GM18519 (cell line): ENCODE measurements at regions not wholly inside any gene's neighbourhood (a gene's known extent, or its start where the extent isn't known, plus 50 kb on each side); places are given as distances from the start of the nearest gene placed in this dataset.

Experiments
- ATAC-seq: cut with Tn5 transposase; IDR thresholded peaks from one replicate; pipeline ENCODE4 v1.9.1; 2021; ENCODE audit warnings: mild to moderate bottlenecking, moderate library complexity; ENCODE audit not compliant: unreplicated experiment, low FRiP score

DNA sequence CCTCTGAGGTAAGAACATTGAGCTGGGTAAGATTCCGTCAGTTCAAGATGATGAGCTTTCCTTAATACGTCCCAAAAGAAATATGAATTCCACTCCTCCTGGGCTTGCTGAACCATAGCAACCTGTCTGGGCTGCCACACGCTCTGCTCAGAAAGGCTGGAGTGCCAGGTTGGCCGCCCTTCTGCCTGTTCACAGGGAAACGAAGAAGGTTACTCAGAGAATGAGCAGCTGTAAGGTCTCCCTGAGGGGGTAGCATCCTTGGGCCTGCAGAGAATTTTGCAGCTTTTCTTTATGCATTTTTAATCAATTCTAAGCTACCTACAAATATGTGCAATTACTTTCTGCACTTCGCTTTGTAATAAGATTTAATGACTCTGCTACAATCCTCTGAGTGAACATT is 130.7 kb upstream of the BACE2 start:
- ATAC-seq = no peak

DNA sequence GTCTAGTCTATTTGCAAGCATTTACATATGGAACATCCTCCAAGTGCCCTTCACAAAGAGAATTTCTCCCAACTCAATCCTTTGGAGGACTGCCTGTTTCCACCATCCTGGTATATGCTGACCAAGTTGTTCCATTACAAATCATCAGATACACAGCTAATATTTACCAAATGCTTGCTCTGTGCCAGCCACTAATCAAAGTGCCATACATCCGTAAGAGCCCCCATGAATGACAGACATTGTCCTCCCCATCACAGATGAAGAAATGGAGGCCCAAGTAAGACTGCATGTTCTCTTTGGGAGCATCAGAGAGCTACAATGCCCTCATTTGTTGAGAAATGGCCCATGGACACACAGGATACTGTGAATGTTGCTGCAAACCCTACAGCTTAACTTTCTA is 130.0 kb upstream of the BACE2 start:
- no peak for ATAC-seq

DNA sequence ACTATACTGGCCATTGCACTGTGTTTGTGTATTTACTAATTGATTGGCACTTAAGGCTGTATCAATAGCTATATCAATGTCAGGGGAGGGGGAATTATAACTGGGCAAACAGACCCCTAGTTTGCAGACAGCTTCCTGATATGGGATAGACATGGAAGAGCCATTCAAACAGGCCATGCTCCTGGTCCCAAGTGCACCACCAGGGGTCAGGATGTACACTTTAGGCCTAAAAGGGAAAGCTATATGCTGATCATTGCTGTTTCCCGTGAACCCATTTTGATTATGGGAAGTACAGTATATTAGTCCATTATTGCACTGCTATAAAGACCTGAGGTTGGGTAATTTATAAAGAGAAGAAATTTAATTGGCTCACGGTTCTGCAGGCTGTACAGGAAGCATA is 124.9 kb upstream of the BACE2 start:
- no peak for ATAC-seq

DNA sequence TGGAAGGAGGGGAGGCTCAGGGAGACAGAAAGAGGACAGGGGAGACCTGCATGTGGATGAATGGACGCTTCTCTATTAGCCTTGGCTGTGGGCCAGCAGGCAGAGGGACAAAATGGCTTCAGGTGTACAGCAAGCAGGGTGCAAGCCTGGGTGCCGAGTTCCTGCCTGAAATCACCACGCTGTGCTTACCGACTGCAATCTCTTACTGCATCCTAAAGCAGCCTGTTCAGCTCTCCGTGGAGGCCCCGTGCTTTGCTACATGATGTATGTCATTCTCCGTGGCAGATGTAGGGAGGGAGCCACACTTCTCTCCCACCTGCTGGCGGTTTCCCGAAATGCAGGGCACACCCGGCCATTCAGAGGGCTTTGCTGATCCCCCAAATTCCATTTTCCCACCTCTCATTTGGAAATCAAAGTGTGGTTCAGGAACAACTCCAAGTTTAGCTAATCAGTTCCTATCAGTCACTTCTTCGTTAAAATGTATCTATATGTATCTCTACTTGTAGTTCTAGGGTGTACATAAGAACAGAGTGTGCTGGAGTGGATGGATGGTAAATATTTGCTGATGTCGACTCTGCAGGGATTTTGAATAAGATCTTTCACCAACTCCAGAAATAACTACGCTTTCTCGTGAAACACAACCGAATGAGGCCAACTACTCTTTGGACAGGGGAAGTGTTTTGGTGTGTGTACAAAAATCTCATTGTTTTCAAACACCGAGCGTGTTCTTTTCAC is 122.3 kb upstream of the BACE2 start:
- ATAC-seq = no peak

DNA sequence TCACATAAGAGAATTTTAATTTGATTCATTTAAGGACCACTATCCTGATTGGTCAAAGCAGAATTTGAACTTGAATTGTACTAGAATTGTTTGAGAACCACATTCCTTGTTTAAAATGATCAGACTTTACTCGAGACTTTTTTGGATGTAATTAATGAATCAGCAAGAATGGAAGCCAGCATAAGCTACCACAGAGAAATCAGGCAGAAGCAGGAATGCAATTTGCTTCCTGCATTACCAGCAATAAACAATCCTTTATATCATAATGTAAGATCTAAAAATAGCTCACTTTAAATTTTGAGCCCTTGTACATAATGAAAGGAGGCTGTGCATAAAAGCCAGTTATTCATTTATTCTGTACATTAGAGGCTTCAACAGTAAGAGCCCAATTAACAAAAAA is 119.8 kb upstream of the BACE2 start:
- ATAC-seq = no peak

DNA sequence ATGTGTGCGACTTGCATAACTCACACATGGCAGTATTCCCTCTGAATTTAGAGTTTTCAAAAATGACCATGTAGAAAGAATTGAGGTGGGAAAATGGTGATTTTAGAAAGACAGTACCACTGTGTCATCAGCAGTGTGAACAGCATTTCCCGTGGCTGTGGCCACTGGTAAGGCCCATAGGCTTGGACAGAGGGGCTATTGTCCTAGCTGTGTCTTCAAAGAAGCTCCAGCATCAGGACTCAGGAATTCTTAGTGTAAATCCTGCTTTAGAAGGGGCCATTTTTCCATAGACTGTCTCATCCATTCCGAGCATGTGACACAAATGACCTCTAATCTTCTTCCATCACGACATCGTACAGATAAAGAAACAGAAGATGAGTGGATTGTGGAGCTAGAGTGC is 119.3 kb upstream of the BACE2 start:
- ATAC-seq = no peak

DNA sequence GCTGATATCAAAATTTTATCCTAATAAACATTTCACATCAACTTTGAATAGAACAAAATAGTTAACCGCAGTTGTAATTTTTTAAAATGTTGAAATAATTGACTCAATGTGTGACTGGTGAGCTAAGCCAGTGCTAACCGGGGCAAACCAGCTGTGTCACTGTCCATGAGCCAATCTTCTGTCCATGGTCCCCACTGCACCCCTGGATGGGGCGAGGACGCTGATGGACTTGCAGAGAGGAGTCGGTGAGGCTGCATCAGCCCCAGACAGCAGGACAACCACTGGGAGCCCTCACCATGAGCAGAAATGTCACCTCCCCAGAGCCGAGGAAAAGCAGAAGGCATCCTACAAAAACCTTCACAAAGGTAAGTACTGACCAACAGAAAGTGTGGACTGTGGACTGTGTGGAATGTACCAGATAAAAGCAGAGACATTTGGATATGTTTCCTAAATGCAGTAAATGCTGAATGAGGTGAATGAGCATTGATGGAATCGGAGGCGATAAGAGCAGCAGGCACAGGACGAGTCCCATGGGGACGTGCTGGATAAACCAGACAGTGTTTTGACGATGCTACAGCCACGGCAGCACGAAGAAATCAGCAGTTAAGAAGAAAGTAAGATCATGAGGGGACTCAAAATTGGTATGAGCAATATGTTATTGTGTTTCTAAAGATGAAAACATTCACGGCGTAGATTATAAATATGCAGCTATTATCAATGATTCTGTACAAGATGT is 115.0 kb upstream of the BACE2 start:
- ATAC-seq = no peak

DNA sequence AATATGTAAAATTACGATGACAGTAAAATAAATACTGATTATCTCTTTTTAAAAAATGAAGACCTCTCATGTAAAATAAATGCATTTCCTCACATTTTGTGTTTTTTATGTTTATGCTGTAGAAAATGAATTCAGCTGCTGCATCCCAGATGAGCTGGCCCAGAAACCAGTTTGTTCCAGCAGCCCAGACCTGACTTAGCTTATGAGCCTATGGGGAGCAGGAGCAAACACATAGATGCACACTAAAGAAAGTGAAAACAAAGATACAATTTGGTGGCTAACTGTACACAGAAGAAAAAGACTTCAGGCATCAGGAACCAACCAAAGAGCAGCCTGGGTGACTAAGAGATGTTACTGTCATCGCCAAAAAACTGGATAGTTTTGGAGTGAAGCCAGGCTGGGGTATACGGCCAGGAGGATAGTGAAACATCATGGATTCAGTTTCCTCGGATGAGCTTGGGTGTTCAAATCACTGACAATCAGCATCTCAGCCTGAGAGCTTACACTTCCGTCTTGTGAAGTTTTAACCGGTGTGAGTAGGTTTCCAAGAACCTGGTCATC is 113.9 kb upstream of the BACE2 start:
- ATAC-seq = no peak

DNA sequence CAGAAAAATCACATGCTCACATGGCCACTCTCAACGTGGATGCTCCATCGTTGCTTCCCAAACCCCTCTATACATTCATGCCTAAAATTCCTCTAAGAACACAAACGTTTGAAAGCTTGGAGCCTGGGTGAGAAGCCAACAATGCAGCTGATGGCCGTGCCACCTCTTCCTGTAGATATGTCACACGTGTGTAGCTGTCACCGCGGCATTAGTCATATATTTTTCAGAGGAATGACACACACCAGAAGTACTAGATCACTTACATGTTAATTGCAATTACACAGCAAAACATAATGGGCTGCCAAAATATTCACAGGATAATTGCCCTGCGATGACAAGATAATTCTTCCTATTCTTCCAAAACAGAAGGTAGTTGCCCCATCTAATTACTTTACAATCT is 112.7 kb upstream of the BACE2 start:
- ATAC-seq = no peak

DNA sequence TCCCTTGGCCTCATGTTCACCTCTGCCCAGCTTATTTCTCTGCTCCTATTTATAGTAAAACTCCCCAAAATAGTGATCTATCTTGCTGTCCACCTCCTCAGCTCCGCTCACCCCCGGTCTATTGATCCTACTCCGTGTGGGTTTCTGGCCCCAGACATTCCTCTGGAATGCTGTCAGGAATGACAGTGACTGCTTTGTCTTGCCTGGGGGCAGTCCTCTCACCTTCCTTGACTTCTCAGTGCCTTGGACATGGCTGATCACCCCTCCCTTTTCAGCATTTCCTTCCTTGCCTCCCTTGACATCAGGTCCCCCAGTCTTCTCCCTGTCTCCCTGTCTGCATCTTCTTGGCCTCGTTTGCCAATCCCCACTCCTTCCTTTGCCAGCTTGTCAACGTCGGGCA is 108.1 kb upstream of the BACE2 start:
- ATAC-seq = no peak

DNA sequence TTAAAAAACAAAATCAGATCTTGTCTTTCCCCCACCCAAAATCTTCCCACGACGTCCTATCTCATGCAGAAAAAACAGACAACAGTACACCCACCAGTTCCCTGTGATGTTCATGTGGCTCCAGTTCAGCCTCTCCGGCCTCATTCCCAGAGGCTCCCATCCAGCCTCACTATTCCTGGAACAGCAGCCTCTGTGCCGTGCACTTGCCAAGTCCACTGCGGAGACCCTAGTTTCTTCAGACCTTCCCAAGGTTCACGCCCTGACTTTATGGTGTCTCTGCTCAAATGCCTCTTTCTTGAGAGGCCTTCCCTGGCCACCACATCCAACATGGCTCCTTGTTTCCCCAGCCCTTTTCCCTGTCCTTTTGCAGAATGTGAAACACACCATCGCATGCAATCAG is 106.3 kb upstream of the BACE2 start:
- ATAC-seq = no peak

DNA sequence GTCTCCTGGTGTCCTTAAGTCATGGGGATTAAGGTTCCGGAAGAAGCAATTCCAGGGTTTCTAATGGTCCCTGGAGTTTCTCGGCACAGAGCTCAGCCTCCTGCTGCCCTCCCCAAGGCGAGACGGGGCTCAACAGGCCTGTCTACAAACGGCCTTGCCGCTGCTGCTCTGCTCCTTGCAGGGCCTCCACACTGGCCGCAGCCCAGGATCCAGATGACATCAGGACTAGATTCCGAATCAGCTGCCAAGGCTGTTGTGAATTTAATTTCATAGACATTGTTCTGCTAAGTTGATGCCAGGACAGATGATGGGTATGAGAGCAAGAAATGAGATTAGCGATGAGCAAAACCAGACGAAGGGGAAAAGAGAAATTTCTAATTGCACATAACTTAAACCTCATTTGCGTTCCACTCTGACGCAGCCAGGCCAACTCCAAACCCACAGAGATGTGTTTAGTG is 103.6 kb upstream of the BACE2 start:
- no peak for ATAC-seq

DNA sequence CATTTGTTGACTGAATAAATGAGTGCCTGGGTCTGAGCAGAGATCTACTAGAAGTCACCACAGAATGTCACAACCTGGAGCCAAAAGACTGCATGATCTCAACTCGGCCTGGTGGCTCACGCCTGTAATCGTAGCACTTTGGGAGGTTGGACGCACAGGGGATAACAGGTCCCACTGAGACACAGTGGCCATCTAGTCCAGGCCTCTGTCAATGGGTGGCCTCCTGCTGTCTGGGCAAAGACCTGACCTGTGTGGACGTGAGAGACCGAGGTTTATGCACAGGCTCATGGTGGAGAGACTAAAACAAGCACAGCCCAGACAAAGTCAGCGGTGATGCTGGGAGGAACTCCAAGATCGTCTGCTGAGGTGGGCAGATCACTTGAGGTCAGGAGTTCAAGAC is 103.0 kb upstream of the BACE2 start:
- ATAC-seq = no peak

DNA sequence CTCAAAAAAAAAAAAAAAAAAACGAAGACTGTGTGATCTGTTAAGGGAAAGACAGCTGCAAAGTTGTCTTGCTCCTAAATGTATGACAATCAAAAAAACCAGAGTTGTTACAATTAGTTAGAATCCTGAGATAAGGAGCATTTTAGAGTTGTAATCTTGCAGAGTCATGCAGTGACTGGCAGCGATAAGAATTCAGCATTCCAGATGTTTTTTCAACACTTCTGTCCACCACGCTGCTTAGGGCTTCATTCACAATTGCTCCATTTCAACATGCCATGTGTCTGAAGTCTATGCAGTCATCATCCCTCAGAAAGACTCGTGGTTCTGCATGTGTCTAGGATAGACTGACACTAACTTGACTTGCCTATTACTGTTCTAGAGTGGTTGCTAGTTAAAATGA is 102.4 kb upstream of the BACE2 start:
- no peak for ATAC-seq

DNA sequence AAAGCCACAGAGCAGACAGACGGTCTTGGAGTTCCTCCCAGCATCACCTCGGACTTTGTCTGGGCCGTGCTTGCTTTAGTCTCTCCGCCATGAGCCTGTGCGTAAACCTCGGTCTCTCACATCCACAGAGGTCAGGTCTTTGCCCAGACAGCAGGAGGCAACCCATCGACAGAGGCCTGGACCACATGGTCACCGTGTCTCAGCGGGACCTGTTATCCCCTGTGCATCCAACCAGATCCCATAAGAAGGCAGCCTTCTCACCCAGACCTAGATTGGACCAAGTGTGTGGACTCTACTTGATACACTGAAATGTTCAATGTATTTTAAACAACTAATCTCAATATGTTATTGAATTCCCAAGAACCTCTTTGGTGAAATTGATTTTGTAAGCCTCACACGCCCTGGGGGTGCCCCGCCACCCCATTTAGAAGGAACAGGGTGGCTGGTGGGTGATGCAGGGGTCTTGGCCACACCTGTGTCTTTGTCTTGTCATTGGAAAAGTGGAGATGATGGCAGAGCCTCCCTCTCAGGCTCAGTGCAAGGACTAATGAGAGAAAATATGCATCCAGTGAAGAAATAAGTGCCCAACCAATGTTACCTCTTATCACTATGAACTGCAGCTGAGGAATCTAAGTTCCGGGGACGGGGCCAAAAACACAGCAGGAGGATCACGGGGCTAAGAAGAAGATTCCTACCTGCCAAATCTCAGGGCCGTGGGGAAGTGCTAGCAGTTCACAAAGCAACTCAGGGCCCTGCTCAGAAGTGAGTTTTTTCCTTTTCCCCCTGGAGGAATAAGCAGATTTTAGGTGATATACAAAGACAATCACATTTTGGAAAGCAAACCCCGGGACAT is 101.6 kb upstream of the BACE2 start:
- no peak for ATAC-seq

DNA sequence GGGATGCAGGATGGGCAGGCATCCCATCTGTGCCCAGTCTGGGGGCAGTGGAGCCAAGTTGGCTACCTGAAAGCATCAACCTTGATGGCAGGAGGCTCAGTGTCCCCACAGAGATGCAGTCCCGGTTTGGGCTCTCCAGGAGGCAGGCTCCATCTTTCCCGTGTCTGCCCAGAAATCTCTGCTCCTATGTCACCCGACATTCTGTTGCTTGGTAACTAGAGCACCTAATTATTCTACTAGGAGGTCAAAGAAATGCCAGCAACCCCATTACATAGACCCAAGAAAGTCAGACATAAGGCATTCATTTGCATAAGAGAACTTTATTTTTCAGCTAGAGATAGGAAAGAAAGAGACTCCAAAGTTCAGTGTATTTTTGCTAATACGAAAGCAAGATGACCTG is 100.3 kb upstream of the BACE2 start:
- no peak for ATAC-seq

DNA sequence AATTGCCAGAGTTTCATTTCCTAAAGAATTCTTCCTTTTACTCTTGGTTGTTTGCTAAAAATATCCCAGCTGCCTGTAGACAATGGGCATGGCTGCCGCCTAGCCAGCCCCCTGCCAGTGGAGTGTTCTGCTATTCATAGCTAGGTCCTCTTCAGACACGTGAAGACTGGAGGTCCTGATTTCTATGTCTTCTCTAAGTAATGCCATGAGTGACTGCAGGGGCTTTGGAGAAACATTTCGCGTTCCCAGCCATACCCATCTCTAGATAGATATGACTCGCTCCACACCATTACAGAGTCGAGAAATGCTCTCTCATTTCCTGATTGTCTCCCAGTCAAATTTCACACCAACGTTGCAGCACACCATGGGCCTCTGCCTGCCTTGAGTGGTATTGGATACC is 99.5 kb upstream of the BACE2 start:
- no peak for ATAC-seq

DNA sequence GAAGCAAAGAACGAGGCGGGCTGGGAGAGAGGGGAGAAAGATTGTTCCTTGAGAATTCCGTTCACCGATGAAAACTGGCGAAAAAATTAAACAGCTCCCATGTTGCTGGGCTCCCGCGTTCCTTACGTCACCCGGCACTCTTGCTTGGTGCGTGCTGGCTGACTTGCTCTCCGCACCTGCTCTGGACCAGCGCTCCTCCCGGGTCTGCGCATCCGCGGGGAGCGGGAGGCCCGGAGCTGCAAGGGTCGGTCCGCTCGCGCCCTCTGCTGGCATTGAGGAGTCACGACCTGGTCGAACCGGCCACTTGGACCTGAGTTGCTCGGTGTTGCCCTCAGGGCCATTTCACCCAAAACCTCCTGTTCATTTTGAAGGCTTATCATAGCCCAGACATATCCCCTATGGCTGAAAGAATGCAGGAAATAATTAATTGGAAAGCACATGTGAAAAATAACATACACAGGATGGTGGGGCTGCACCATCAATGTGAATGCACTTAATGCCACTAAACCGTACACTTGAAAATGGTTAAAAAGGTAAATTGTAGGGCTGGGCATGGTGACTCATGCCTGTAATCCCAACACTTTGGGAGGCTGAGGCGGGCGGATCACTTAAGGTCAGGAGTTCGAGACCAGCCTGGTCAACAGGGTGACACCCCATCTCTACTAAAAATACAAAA is 98.9 kb upstream of the BACE2 start:
- peak; percentile 67 for ATAC-seq

DNA sequence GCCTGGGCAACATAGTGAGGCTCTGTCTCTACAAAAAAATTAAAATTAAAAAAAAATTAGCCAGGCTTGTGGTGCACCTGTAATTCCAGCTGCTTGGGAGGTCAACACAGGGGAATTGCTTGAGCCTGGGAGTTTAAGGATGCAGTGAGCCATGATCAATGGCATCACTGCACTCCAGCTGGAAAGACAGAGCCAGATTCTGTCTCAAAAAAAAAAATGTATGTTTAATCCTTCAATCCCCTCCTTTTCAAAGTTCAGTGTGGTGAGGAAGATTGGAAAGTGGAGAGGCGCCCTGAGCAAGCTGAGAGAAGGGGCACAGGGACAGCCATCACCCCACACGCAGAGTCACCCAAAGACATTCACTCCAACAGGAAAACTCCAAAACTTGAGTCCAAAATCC is 97.7 kb upstream of the BACE2 start:
- ATAC-seq = no peak
